NCI-H1092 treated with DMSO at 0.1 percent for 48 hours (cell line): ENCODE measurements at regions not wholly inside any gene's neighbourhood (a gene's known extent, or its start where the extent isn't known, plus 50 kb on each side); places are given as distances from the start of the nearest gene placed in this dataset.

Experiments used
- DNase-seq: peaks from one replicate; lab custom pipeline; 2025; lab: John Stamatoyannopoulos, UW

- DNase-seq = no peak
These were observed 572.0 kb upstream of the ZEB2 start for GRCh38 chr2:145091967-145092366.

GRCh38 chr2:145090841-145091761 is 571.2 kb upstream of the ZEB2 start:
- DNase-seq = no peak

- DNase-seq = no peak
These were observed 568.8 kb upstream of the ZEB2 start for GRCh38 chr2:145088756-145089155.

DNA sequence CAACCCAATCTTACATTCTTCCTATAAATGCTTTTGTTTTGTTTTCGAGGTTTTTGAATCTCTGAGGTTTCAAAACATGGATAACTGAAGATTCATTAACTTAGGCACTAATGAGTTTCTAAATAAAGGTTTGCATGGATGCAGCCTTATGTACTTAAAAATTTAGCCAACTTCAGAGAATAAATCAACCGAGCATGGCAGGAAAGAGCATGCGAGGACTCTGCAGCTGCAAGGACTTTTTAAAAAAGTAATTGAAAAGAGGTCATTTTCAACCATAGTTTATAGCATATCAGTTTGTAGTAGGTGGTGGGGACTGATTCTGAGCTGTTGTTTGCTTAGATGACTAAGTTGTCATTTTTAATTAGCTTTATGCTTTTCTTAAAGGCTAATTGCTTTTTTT is 567.0 kb upstream of the ZEB2 start:
- DNase-seq = no peak

DNA sequence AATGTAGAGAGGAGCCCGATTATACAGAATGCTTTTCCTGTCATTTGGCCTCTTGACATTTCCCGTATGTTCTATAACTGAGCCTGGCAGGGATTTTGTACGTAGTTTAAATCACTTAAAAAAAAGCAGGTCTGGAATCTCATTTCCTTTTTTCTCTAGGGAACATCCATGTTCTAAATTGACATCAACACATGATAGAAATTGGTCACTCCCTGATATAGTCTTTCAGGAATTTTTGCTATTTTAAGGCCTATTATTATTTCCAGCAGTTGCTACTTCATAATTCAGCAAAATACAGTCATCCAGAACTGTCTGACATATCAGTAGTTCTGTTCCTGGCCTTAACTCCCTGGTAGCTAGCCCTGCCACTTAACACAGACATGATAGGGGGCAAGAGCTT is 565.7 kb upstream of the ZEB2 start:
- DNase-seq = no peak

GRCh38 chr2:145080426-145080825 is 560.5 kb upstream of the ZEB2 start:
- no peak for DNase-seq

DNA sequence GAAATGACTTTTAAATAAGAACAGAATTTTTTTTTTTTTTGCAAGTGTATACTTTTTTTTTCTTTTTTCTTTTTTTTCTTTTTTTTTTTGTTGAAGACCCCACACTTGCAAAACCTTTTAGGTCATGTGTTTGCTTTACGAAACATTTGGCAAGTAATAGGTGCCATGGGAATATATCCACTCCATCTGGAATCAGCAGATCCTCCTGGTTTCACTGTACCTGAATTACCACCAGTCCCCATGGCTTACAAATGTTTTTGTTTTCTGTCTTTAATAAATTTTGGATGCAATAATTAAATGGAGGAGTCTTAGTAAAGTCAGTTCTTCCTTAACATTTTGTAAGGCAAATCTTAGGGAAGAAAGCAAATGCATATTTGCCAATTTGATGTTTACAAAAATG is 559.7 kb upstream of the ZEB2 start:
- DNase-seq = no peak

GRCh38 chr2:145078923-145079322 is 559.0 kb upstream of the ZEB2 start:
- no peak for DNase-seq

DNA sequence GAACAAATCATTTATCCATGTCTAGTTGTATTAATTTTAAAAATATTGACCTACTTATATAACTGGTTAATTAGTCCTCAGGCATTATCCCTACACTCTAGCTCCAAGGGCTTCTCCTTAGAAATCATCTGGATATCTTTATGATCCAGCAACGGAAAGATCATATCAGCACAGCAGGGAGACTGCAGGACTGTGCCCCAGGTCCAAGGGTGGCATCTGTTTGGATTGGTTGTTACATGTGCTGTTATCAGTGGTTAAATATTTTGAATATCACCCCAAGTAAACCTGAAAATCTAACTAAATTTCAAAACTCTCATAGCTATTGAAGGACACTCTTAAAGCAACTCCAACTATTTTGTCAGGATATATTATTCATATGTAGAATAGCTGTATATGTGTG is 556.2 kb upstream of the ZEB2 start:
- DNase-seq = no peak

DNA sequence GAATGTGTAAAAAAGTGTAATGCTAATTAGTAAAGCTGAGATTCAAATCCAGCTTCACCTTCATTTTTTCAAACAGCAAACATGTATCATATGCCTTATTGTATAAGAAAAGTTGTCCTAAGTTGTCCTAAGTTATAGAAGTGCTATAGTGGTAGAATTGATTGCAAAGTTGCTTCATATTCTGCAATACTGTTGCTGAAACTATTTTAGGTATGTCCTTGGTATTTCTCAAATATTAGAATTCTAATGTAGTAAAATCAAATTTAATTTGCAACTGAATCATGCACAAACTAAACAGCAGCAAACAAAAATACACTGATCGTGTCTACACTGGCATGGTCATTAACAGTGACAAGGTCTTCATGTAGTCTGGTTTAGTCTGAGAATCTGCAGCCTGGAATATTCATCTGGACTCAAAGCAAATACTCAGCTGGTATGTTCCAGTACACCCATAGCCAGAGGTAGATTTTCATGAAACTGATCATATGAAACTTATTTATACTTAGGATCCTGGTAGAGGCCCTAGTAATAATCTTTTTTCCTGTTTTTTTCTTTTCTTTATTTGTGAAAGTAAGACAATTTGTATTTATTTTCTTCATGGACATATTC is 555.6 kb upstream of the ZEB2 start:
- DNase-seq = no peak

DNA sequence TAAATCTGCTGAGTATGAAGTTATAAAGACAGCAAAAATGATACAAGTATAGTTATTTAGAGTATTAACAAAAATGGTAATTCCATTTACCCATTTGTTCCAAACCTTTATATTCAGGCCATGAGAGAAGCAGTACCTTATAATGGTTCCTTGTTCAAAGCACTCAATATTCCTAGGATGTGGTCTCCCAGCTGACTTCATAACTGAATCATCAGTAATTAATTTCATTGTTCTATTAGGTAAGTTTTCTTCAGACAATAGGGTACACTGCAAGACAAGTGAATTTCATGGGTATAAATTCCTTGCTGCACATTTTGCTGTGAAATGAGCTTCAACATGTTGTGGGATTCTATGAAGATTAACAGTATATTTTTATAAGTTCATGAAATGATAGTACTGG is 550.8 kb upstream of the ZEB2 start:
- no peak for DNase-seq

DNA sequence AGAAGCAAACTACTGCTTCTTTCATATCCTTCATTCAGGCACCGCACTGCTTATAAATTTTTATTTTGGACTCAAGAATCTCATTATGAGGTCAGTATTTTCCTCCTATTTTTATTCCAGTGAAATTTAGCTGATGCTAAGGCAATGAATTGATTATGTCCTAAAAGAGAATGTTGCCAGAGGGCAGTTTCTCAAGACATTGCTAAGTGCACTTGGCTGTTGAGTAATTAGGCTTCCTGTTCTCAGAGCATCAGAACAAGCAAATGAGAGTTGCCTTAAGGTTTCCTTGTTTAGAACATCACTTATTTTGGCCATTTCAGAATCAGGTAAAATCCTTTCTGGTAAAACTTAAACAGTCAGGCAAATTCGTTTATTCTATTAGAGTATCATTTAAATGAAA is 548.6 kb upstream of the ZEB2 start:
- no peak for DNase-seq

GRCh38 chr2:145067549-145068030 is 547.7 kb upstream of the ZEB2 start:
- no peak for DNase-seq

DNA sequence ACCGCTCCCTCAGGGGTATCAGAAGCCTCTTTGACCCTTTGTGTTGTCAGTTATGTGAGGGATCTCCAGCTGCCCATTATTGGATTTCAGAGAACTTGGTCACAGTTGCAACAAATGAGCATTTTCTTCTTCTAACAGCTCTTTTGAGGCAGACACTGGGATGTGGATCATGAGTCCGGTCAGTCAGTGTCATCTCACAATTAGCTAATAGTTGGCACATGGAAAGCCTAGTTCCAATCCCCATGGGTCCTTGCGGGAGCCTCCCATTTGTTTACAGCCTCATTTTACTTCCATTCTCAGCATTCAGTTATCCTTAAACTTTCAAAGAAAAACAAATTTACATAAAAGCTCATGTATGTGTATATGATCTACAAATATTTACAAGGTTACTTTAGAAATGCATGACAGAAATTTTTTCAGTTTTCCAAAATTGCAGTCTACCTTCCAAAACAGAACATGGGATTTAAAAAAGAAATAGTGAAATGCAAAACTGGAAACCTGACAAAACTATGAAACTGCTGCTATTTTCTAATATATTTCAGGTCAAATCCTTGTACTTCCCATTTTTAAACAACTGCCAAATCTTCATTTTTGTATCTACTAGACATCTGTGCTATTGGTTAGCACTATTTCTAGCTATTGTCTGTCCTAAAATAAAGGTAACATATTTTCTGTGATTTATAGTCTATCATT is 547.1 kb upstream of the ZEB2 start:
- no peak for DNase-seq

DNA sequence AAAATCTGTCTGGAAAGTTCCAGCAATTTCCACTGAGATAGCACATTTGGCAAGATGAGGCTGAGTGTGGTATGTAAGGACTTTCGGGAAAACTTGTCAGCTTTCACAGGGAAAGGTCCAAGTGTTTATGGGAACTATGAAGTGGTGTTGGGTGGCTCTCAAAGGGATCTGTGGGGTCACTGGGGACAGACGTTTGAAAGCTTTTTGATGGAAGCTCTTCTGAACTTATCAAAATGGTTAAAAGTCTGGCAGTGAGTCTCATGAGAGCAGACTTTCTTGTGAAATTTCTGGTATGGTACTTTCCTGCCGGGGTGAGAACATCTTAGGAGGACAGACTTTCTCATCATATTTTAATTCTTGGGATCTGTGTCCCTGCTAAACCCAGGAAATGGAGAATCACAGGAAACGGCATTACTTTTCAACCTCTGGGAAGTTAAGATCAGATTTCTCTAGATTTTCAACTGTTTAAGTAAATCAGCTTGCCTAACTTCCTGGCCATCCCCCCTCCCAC is 546.3 kb upstream of the ZEB2 start:
- DNase-seq = no peak

DNA sequence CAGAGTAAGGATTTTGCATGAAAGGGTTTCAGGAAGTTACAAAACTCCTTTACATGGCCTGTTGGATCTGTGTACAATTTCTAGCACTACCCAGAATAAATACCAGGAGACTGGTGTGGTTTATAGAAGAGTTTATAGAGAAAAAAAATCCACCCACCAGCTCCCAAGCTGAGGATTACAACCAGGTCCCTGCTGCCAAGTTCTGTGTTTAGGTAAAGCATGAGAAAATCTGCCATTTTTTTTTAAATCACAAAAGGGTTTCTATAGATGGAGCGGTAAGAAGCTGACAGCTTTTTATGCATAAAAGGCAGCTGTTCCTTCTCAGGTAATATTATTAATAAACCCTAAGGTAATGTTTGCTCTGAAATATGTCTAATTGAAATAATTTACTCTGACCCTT is 545.4 kb upstream of the ZEB2 start:
- no peak for DNase-seq

GRCh38 chr2:145064511-145064910 is 544.6 kb upstream of the ZEB2 start:
- no peak for DNase-seq

GRCh38 chr2:145060876-145061275 is 541.0 kb upstream of the ZEB2 start:
- no peak for DNase-seq

DNA sequence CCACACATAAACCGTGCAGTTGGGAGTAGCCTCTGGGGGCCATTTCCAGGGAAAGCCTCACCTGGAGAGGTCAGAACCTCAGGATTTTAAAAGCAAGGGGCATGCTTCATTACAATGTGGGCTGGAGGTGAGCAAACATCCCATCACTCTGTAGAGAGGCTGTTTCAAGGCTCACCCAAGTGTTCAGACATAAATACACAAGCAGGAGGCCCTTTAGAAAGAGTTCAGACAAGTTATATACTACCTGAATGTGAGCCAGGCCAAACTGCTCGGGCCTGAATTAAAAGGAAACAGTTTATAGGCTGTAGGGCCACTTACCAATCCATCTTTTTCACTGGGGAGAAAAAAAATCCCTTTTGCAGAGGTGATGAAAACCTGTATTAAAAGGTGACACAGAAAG is 540.0 kb upstream of the ZEB2 start:
- DNase-seq = no peak

DNA sequence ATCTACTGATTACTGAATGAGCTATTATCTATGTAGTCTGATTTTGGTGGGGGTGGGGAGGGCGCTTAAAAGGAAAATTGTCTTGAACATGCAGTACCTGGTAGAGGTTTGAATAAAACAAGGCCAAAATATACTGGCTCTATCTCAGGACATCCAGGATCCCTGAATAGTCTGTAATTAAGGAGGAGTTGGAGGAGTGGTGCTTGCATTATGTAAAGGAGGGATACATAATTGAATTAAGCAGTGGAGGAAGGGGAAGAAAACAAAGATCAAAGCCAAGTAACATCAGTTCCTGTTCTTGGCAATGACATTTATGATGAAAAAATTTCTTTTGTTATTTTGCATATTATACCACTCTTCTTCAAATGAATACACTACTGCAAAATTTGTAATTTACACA is 539.4 kb upstream of the ZEB2 start:
- DNase-seq = no peak

- no peak for DNase-seq
These were observed 538.5 kb upstream of the ZEB2 start for GRCh38 chr2:145058457-145058856.

DNA sequence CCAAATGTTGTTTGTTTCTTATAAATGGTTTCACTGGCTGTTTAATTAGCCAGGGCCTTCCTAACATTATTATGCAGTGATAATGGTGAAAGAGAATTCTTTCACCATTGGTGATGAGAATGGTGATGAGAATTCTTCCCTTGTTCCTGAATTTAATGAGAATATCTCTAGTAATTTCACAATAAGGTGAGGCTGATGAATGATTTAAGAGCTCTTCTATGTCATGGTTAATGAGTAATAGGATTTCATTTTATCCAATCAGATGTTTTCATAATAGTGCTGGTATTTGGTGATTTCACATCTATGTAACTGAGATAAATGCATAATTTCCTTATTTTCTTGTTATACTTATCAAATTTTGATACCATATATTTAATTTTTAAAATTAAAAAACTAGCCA is 535.7 kb upstream of the ZEB2 start:
- no peak for DNase-seq

- no peak for DNase-seq
These were observed 530.2 kb upstream of the ZEB2 start for GRCh38 chr2:145050134-145050533.
